OCI-LY1 (cell line): ENCODE measurements at regions not wholly inside any gene's neighbourhood (a gene's known extent, or its start where the extent isn't known, plus 50 kb on each side); places are given as distances from the start of the nearest gene placed in this dataset.

Source experiments
- EZH2 ChIP-seq: fragments of 200-600 bp; sonication (generic), shearing (Covaris generic); IDR thresholded peaks from 2 replicates; pipeline ENCODE4 v1.8.0; 2017; ENCODE audit warnings: borderline replicate concordance, mixed run types, mild to moderate bottlenecking, antibody characterized with exemption, low read length, moderate library complexity, mixed read lengths
- TF ChIP-seq, protein P1 (sequence below): fragments of 200-600 bp; sonication (generic), shearing (Covaris generic); IDR thresholded peaks from 2 replicates; pipeline ENCODE4 v1.5.1; 2017; ENCODE audit warnings: mild to moderate bottlenecking, antibody characterized with exemption, low read length, moderate library complexity, mixed read lengths

- TF ChIP-seq, protein P1, sequence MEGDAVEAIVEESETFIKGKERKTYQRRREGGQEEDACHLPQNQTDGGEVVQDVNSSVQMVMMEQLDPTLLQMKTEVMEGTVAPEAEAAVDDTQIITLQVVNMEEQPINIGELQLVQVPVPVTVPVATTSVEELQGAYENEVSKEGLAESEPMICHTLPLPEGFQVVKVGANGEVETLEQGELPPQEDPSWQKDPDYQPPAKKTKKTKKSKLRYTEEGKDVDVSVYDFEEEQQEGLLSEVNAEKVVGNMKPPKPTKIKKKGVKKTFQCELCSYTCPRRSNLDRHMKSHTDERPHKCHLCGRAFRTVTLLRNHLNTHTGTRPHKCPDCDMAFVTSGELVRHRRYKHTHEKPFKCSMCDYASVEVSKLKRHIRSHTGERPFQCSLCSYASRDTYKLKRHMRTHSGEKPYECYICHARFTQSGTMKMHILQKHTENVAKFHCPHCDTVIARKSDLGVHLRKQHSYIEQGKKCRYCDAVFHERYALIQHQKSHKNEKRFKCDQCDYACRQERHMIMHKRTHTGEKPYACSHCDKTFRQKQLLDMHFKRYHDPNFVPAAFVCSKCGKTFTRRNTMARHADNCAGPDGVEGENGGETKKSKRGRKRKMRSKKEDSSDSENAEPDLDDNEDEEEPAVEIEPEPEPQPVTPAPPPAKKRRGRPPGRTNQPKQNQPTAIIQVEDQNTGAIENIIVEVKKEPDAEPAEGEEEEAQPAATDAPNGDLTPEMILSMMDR, result no peak
- no peak for TF ChIP-seq EZH2
These were observed 120.8 kb downstream of the OR2B2 start for GRCh38 chr6:27791182-27791943.
